IPS-NIHi7 (cell line): ENCODE measurements at regions not wholly inside any gene's neighbourhood (a gene's known extent, or its start where the extent isn't known, plus 50 kb on each side); places are given as distances from the start of the nearest gene placed in this dataset.

Experiments used
- DNase-seq: peaks from one replicate; pipeline ENCODE4 v3.0.0; 2012; ENCODE audit warnings: mixed read lengths; ENCODE audit errors: extremely low spot score

- peak; percentile 75 for DNase-seq
Observed at GRCh38 chr6:92644104-92644791, 775.1 kb downstream of the EPHA7 start.

GRCh38 chr6:92635553-92636153, 783.7 kb downstream of the EPHA7 start:
- no peak for DNase-seq

GRCh38 chr6:92634561-92634960, 784.8 kb downstream of the EPHA7 start:
- no peak for DNase-seq

- DNase-seq, result no peak
Observed at GRCh38 chr6:92623431-92623830, 795.9 kb downstream of the EPHA7 start.

GRCh38 chr6:92617721-92618120, 801.6 kb downstream of the EPHA7 start:
- no peak for DNase-seq

- no peak for DNase-seq
Observed at GRCh38 chr6:92608751-92609150, 810.6 kb downstream of the EPHA7 start.

- DNase-seq, result no peak
Observed at GRCh38 chr6:92593201-92593600, 826.2 kb downstream of the EPHA7 start.

GRCh38 chr6:92589996-92590395, 829.4 kb downstream of the EPHA7 start:
- DNase-seq, result no peak

- no peak for DNase-seq
Observed at GRCh38 chr6:92588148-92588547, 831.2 kb downstream of the EPHA7 start.

GRCh38 chr6:92587525-92587924, 831.8 kb downstream of the EPHA7 start:
- DNase-seq, result no peak

- peak; percentile 10 for DNase-seq
Observed at GRCh38 chr6:92586236-92586977, 833.0 kb downstream of the EPHA7 start.

- DNase-seq, result no peak
Observed at GRCh38 chr6:92582211-92582610, 837.1 kb downstream of the EPHA7 start.

GRCh38 chr6:92577077-92577719, 842.2 kb downstream of the EPHA7 start:
- peak; percentile 45 for DNase-seq

GRCh38 chr6:92568541-92568940, 850.8 kb downstream of the EPHA7 start:
- DNase-seq, result no peak

- no peak for DNase-seq
Observed at GRCh38 chr6:92566632-92567031, 852.7 kb downstream of the EPHA7 start.

- no peak for DNase-seq
Observed at GRCh38 chr6:92564376-92564775, 855.0 kb downstream of the EPHA7 start.

GRCh38 chr6:92559611-92560010, 859.7 kb downstream of the EPHA7 start:
- no peak for DNase-seq

GRCh38 chr6:92559003-92559402, 860.4 kb downstream of the EPHA7 start:
- DNase-seq, result no peak

- DNase-seq, result no peak
Observed at GRCh38 chr6:92550501-92550900, 868.9 kb downstream of the EPHA7 start.

- no peak for DNase-seq
Observed at GRCh38 chr6:92545861-92546260, 873.5 kb downstream of the EPHA7 start.

GRCh38 chr6:92541448-92542060, 877.8 kb downstream of the EPHA7 start:
- DNase-seq, result no peak

GRCh38 chr6:92538926-92539325, 880.4 kb downstream of the EPHA7 start:
- DNase-seq, result no peak
